ENCODE measurements at regions not wholly inside any gene's neighbourhood (a gene's known extent, or its start where the extent isn't known, plus 50 kb on each side); places are given as distances from the start of the nearest gene placed in this dataset.
A peak's percentile ranks its signal among the peaks of the same experiment; 100 is the strongest.

- no peak for DNase-seq
These were observed 257.5 kb upstream of the FN1 start for GRCh38 chr2:215693193-215693998.

DNA sequence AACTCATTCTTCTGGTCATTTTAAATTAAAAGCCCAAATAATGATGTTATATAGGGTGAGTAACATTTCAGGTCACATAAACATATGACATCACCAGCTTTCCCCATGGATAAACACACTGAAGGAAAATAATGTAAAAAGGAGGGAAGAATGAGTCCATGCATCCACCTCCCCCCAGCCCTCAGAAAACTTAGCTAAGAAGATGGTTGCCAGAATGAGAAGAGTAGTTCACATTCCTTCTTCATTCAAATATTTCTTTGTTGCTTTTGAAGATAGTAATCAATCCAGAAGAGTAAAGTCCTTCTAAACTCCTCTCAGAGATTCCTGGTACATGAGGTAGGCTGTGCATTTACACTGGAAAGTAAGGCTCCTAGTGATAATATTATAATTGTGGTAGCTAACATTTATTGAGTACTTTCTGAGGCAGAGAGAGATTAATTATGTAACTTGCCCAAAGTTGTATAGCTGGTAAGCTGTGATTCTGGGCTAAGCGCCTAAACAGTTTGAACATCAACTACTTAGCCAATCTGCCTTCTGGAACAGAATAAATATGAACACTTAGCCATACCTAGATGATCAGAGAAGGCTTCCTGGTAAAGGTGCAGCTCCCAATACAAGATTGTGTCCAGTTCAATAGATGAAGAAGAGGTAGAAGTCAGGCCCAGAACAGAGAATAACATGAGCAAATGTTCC lies 256.7 kb upstream of the FN1 start:
- DNase-seq, result no peak

GRCh38 chr2:215691346-215691745 lies 255.5 kb upstream of the FN1 start:
- DNase-seq, result no peak

DNA sequence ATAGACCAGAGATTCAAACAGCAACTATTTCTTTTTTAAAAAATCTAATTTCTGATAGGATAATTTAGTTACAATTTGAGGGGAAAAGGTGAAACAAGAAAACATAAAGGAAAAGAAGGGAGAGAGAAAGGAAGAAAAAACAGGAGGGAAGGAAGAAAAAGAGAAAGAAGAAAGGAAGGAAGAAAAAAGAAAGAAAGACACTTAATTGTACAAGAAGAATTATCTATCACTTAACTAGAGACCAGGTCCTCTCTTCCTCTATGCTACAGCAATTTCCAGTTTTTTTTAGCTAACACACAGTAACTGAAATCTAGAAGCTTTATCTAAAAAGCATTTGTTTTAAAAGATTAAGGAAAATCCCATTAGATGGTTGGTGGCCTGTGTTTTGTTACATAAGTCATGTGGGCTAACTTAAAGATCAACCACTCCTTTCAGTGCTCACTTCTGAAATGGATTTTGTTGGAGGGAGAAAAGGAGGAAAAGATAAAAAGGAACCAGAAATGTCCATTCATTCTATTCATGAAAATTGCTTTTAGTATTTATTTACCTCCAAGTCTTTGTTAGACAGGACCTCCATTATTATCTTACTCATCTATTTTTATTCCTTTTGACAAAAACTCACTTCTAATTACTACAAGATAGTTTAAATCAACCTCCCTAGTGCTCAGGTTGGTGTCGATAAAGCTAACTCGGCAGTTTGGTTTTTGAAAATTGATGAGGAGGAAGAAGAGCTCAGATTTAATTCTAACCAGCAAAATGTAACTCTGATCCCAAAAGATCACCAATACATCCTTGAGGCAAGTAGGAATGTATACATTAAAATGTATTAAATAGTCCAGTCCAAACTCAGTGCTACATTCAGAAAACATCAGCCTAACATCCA lies 251.5 kb upstream of the FN1 start:
- DNase-seq, result no peak

DNA sequence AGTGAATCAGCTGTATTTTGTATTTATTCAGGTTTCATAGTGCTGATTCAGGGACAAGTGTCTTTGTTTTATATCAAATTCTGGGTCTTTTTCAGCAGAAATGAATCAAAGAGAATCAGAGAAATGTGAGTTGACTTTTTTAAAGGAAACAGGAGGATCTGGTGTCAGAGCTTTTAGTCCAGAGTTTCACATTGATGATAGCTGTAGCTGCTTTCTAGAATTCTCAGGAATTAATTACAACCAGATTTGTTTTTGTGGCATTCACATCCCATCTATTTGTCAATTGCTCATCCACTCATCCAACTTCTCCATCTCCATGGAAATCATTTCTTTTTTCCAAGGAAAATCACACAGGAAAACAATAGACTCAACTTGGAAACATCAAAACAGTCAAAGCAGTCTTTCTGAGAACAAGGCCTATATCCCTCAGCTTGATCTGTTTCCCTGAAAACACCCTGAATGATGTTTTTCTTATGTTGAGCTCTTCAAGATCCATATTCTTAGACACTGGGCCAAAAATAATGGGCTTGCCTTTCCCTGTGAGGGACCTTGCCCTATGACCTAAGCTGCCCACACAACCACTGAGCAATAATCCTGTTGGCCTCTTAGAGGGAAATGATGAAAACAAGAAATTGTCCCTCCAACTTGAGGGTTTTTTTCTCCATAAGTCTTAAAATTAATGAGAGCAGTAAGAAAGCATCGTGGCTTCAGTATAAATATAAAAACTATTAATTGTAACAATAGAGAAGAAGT lies 249.5 kb upstream of the FN1 start:
- DNase-seq, result peak; percentile 58

DNA sequence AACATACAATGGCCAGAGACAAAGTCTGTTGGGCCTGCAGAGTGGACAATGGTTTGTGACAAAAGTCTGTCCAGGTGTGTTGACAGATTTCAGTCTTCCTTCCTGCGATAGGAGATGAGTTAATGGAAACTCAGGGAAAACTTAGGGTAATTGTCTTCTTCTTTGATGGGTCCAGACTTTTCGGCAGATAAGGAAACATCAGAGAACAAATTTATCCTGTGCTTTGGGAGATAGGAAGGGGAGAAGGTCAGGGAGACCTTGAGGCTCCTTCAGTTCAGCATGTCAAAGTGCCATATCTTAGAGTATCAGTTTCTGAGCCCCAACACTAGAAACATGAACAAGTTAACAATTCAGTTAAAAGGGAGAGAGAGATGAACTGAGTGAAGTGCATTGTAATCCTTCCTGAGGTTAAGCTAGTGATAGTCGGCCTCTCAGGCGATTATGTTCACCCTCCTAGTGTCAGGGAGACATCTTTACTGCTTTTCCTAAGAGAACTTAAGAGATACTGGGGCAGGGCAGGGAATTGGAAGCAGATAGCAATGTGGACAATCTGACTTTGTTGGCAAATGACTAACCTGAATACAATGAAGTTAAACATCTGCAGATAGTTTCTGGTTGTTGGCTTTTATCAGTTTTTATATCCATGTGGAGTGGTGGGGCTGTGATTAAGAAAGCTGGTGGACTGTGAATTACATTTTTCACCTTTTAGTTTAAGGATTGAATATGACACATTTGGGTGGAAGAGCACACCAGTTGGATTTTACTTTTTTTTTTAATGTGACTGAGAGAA lies 248.8 kb upstream of the FN1 start:
- DNase-seq, result no peak

DNA sequence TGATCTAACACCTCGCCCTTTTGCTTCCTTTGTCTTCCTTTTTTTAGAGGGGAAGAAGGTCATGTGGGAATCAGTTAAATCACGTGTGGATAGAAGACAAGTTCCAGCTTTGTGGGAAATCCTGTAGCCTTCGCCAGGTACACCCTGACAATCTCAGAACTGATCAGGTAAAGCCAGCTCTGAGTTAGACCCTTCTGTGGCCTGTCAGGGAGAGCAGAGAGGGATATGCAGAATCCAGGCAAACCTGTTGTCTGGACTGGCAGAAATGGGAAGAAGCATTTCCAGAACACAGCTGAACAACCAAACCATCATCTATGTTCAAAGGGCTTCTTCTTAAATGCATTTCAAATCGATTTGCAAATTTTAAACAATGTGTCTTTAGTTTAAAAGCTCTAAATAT lies 247.4 kb upstream of the FN1 start:
- DNase-seq, result no peak

- no peak for DNase-seq
These were observed 246.1 kb upstream of the FN1 start for GRCh38 chr2:215681799-215682596.

GRCh38 chr2:215680605-215681598 lies 245.0 kb upstream of the FN1 start:
- no peak for DNase-seq

DNA sequence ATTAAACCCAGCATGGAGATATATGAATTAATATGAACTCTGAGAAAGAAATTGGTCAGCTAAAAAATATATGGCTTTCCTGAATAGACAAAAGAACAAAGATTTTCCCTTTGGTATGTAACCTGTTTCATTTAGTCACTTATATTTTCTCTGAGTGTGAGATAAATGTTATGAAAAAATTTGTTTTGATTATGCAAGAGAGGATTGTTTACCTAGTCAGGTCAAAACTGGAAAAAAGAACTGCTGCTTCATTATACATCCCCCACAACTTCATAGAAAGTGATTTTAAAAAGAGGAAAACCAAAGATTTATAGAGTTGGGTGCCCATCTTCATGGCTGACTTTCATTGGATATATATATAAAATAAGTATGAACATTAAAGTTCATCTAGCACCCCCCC lies 242.2 kb upstream of the FN1 start:
- no peak for DNase-seq

DNA sequence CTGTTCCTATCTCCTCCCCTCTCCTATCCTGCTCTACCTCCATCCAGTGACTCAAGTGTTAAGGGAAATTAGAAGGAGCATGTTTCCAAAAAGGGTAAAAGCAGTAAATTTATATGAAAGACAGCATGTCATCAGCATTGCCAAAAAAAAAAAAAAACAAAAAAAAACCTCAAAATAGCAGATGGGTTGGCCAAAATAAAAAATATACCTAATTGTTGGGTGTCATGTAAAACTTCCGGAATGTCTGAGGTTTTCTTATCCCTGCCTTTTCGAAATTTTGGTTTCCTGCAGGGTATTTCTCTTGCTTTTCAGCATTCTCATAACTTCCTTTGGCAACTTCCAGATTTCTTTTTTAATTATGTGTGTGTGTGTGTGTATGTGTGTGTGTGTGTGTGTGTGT lies 241.6 kb upstream of the FN1 start:
- DNase-seq, result no peak

- no peak for DNase-seq
These were observed 236.5 kb upstream of the FN1 start for GRCh38 chr2:215672406-215672805.

- no peak for DNase-seq
These were observed 235.8 kb upstream of the FN1 start for GRCh38 chr2:215671691-215672090.

DNA sequence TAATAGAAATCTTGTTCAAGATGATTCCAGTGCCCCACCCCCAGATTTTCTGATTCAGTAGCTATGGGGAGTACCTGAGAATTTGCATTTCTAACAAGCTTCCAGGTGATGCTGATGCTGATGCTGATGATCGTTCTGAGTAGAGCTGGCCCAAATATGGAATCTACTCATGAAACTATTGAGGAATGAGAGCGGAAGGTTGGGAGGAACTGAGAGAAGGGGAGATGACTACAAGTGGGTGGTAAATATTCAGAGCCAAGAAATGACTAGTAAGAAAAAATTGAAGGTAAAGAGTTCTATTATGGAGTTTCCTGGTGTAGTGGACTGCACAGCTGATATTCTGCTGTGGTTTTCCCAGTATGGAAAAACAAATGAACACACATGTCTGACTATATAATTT lies 235.4 kb upstream of the FN1 start:
- no peak for DNase-seq

DNA sequence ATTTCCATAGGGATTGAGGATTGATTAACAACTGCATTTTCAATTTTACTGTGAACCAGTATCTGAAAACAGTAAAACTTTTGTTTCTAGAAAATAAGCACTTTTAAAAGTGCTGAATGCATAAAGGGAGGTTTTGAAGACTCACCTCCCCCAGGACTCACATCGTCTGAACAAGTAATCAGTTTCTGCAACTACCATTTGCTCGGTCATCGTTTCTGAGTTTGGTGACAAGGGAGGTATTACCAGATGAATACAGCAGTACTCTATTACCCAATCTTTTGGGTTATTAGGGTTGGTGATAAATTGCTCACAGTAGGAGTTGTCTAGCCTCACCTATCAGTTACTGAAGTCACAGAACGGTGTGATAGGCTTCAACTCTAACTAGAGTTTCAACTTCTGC lies 234.5 kb upstream of the FN1 start:
- DNase-seq, result no peak

- DNase-seq, result peak; percentile 57
These were observed 232.5 kb upstream of the FN1 start for GRCh38 chr2:215668378-215668775.

- DNase-seq, result no peak
These were observed 231.9 kb upstream of the FN1 start for GRCh38 chr2:215667585-215668377.

All from muscle of arm (tissue), 1 donor.